NT2/D1 (cell line): ENCODE measurements at regions not wholly inside any gene's neighbourhood (a gene's known extent, or its start where the extent isn't known, plus 50 kb on each side); places are given as distances from the start of the nearest gene placed in this dataset.

Experiments
- SUZ12 ChIP-seq: IDR thresholded peaks from 2 replicates; pipeline ENCODE4 v1.6.1; 2011; ENCODE audit not compliant: insufficient read length, insufficient read depth; ENCODE audit errors: extremely low read depth
- YY1 ChIP-seq: IDR thresholded peaks from 2 replicates; pipeline ENCODE4 v1.6.1; 2011; ENCODE audit not compliant: insufficient read length, insufficient read depth

GRCh38 chr1:195574511-195574910, 1033.7 kb downstream of the KCNT2 start:
- TF ChIP-seq SUZ12, result no peak
- TF ChIP-seq YY1, result no peak
